VCaP (cell line): ENCODE measurements at regions not wholly inside any gene's neighbourhood (a gene's known extent, or its start where the extent isn't known, plus 50 kb on each side); places are given as distances from the start of the nearest gene placed in this dataset.

Experiments
- H3K27ac ChIP-seq: fragments of 450-650 bp; 2 replicates; pipeline ENCODE4 v1.5.1; 2017
- TF ChIP-seq, protein P1 (sequence below): fragments of 450-650 bp; conservative IDR thresholded peaks from 2 replicates; pipeline ENCODE4 v1.5.1; 2017; ENCODE audit warnings: mild to moderate bottlenecking, moderate library complexity

DNA sequence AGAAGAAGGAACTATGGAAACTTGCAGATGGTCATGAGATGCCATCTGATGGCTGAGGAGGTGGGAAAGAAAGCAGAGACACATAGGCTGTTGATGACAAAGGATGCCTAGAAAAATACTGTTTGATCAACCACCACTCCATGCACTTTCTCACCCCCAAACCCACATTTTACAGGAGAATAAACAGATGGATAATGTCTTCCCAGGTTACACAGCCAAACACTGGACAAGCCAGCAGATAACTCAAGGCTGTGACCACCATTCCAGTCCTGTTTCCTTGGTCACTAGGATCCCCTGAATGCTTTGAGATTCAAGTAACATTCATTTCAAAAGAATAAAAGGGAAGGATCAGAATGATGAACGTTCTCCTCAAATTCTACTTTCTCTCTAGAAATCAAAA is 733.0 kb upstream of the SOX11 start:
- H3K27ac ChIP-seq = no peak overlapping the region
- TF ChIP-seq, protein P1, sequence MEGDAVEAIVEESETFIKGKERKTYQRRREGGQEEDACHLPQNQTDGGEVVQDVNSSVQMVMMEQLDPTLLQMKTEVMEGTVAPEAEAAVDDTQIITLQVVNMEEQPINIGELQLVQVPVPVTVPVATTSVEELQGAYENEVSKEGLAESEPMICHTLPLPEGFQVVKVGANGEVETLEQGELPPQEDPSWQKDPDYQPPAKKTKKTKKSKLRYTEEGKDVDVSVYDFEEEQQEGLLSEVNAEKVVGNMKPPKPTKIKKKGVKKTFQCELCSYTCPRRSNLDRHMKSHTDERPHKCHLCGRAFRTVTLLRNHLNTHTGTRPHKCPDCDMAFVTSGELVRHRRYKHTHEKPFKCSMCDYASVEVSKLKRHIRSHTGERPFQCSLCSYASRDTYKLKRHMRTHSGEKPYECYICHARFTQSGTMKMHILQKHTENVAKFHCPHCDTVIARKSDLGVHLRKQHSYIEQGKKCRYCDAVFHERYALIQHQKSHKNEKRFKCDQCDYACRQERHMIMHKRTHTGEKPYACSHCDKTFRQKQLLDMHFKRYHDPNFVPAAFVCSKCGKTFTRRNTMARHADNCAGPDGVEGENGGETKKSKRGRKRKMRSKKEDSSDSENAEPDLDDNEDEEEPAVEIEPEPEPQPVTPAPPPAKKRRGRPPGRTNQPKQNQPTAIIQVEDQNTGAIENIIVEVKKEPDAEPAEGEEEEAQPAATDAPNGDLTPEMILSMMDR = no peak

DNA sequence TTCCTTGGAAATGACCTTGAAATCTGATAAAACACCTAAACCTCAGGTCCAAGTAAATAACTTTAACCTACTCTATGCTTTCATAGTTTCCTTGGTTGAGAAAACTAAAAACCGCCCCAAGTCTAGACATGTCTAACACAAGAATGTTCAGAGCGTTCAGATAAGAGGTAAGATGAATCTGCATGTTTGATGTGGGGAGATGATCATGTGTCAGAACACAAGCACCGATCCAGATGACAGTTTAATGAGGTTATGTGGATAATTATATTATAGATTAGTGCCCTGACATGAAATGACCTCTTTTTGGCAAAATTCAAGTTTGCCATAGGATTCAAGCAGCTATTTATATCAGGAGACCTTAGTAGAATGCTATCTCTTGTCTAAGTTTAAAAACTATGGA is 729.8 kb upstream of the SOX11 start:
- TF ChIP-seq, protein P1 = no peak
- no peak overlapping the region for H3K27ac ChIP-seq

DNA sequence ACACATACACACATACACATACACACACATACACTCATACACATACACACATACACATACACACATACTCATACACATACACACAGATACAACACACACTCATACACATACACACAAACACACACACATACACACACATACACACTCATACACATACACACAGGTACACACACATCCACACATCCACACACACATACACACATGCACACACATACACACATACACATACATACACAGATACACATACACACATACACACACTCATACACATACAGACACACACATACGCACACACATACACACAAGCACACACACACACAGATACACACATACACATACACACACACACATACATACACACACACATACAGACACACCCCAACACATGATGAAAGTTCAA is 729.1 kb upstream of the SOX11 start:
- TF ChIP-seq, protein P1 = no peak
- no peak overlapping the region for H3K27ac ChIP-seq

DNA sequence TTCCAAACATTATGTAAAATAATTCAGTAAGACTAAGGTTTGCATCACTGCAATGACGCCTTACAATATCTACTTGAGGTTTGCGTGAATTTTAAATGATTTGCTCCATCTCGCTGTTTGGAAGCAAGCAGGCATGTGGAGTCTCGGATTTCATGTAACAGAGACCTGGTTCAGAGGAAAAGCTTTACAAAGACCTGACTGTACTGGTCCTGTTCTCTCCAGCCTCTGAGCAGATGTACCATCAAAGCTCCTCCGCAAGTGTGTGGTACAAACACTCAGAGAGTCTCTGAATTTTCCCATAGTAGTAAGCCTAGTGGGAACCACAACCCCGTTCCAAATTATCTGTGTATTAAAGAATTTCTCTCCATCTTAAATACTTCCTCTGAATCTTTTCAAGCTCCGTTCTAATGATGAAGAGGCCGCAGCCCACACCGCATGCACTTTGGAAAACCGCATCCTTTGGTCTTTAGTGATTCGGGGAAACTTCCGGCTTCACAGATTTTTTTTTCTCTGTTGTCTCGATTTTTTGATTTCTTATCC is 728.1 kb upstream of the SOX11 start:
- no peak overlapping the region for H3K27ac ChIP-seq
- TF ChIP-seq, protein P1 = no peak

DNA sequence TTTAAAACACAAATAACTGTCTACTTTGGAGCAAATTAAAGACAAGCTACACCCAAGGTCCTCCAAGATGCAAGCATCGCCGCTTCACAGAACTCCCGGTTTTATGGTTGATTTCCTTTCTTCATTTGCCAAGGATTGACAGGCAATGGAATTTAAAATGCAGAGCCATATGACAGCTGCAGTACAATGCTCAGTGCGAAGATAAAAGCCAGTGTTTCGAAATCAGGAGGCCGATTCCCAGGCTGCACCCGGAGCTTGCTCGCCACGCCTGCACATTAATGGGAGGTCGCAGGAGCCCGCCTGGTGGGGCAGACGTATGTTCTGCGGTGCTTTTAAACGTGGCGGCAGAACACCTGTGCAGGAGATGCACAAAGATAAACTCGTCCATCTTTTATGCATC is 727.6 kb upstream of the SOX11 start:
- no peak overlapping the region for H3K27ac ChIP-seq
- TF ChIP-seq, protein P1 = no peak

DNA sequence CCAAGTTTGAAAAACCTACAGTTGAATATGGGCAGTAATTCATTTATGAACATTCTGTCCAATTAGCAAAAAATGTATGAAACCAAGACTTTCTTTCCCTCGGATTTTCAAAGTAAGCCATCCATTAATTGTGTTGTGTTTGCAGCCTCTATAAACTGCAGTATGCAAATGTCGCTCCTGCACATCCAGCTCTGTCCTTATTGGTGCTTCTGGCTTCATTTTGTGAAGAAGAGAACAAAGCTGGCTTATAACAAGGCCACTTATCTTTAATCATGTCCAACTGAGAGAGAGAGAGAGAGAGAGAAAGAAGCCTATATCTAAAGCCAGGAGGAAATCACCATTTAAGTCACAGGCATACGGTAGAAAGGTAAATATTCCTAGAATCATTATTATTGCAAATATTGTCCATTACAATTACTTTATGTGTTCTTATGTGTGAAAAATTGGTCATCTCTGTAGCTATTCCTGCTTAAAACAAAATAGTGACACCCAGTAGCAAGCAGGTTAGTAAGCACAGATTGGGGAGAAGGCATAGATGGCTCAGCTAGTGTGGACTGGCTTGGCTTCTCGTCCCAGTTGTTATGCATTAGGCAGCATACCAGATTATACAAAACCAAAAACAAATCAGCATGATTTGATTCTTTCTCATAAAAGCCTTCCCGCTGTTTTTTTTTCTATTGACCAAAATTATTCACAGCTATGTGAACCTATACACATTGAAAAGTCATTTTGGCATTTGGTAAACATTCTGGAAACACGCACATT is 726.4 kb upstream of the SOX11 start:
- TF ChIP-seq, protein P1 = no peak
- H3K27ac ChIP-seq = no peak overlapping the region

DNA sequence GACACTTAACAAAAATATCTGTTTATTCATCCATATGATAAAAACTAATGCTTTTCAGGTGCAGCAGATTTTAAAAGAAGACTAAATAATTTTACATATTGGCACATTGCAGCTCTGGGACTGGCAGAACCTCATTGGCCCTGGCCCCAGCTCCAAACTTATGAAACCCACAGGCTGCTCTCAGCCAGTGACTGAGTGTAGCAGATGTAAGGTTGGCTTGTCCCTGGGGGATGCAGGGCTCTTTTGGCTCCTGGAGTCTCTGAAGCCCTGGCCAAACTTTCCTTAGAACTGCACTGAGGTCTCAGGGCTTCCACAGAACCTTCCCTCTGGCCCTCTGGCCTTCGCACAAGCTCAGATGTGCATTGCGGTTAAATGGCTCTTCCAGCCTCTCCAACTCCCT is 725.0 kb upstream of the SOX11 start:
- TF ChIP-seq, protein P1 = no peak
- no peak overlapping the region for H3K27ac ChIP-seq
